WERI-Rb-1 (cell line): ENCODE measurements at regions not wholly inside any gene's neighbourhood (a gene's known extent, or its start where the extent isn't known, plus 50 kb on each side); places are given as distances from the start of the nearest gene placed in this dataset.

Experiments
- DNase-seq: peaks from one replicate; pipeline ENCODE4 v3.0.0-alpha.2; 2020
- H3K27ac ChIP-seq: fragments of 250-450 bp; sonication (Bioruptor Pico); 2 replicates; pipeline ENCODE4 v1.5.1; 2020; ENCODE audit warnings: mild to moderate bottlenecking, moderate library complexity
- H3K27me3 ChIP-seq: fragments of 250-450 bp; sonication (Bioruptor Pico); 2 replicates; pipeline ENCODE4 v1.5.1; 2021; ENCODE audit warnings: mild to moderate bottlenecking, low read depth, moderate library complexity; ENCODE audit not compliant: insufficient read depth, severe bottlenecking
- H3K36me3 ChIP-seq: fragments of 250-450 bp; sonication (Bioruptor Pico); 2 replicates; pipeline ENCODE4 v1.5.1; 2020; ENCODE audit warnings: mild to moderate bottlenecking, moderate library complexity
- H3K4me3 ChIP-seq: 2 replicates; pipeline ENCODE4 v1.5.1; 2011; ENCODE audit warnings: low read depth, mild to moderate bottlenecking, control low read depth, low read length
- H3K9me3 ChIP-seq: fragments of 250-450 bp; sonication (Bioruptor Pico); 2 replicates; pipeline ENCODE4 v1.5.1; 2021; ENCODE audit warnings: mild to moderate bottlenecking, moderate library complexity; ENCODE audit not compliant: severe bottlenecking
- TF ChIP-seq, protein P1 (sequence below): IDR thresholded peaks from 2 replicates; pipeline ENCODE4 v1.5.1; 2011; ENCODE audit warnings: low read depth, mild to moderate bottlenecking, control low read depth, inconsistent platforms, low read length

DNA sequence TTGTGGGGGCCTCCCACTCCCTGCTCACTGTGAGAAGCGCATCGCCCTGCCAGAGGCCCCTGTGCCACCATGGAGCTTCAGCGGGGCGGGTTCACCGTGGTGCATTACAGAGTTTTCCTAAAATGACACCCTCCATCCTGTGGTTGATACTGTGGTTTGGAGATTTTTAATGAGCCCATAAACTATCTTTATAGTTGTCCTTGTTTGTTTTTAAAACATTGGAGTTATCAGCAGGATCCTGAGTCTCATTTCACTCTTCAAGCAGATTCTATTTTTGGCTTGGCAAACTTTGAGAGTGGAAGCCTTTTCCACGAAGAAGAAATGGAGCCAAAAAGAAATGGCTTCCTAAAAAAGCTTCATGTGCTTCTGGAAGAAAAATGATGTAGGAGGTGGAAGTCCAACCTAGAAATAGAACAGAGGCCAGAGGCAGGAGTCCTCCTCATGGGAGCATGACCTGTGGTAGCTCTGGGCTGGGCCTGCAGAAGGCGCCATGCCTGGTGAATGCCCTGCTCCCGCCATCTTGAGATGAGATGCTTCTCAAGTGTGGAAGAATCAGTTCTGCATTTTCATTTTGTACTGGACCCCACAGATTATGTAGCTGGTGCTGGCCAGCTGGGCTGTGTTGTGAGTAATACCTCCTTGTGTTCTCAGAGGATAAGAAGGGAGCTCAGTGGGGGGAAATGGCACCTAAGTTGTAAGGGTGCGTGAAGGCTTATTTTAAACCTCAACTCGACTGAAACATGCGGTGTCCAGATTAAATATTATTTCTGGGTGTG, 79.0 kb upstream of the RAI14 start:
- no peak overlapping the region for H3K27ac ChIP-seq
- DNase-seq = no peak
- TF ChIP-seq, protein P1, sequence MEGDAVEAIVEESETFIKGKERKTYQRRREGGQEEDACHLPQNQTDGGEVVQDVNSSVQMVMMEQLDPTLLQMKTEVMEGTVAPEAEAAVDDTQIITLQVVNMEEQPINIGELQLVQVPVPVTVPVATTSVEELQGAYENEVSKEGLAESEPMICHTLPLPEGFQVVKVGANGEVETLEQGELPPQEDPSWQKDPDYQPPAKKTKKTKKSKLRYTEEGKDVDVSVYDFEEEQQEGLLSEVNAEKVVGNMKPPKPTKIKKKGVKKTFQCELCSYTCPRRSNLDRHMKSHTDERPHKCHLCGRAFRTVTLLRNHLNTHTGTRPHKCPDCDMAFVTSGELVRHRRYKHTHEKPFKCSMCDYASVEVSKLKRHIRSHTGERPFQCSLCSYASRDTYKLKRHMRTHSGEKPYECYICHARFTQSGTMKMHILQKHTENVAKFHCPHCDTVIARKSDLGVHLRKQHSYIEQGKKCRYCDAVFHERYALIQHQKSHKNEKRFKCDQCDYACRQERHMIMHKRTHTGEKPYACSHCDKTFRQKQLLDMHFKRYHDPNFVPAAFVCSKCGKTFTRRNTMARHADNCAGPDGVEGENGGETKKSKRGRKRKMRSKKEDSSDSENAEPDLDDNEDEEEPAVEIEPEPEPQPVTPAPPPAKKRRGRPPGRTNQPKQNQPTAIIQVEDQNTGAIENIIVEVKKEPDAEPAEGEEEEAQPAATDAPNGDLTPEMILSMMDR = 0 out of 2 replicates have a peak, but pooled peaks have one; percentile 4
- H3K9me3 ChIP-seq = peaks cover 13% of the 10 kb centered on the region
- H3K27me3 ChIP-seq = no peaks in the 10 kb centered on the region
- H3K36me3 ChIP-seq = no peaks in the 10 kb centered on the region
- H3K4me3 ChIP-seq = no peak overlapping the region

DNA sequence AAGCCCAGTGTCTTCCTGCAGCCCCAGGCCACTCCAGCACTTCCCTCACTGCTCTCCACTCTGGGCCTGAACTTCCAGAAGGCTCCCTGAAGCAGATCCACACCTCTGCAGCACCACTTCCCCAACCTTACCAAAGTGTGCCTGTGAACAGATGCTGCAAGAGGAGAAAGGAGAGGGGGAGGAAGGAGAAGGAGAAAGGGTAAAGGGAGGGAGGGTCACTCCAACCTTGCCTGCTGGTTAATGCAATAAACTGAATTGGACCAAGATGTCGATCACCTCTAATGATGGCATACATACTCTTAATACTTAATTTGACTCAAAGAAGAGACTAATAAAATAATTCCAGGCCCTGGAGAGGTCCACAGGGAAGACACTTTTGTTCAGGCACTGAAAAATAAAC, 77.2 kb upstream of the RAI14 start:
- Histone ChIP-seq H3K27me3 (no peaks in the 10 kb centered on the region), H3K4me3 (no peak overlapping the region), H3K27ac (no peak overlapping the region), H3K36me3 (no peaks in the 10 kb centered on the region), H3K9me3 (peaks cover 13% of the 10 kb centered on the region)
- no peak for DNase-seq
- TF ChIP-seq, protein P1 = no peak

DNA sequence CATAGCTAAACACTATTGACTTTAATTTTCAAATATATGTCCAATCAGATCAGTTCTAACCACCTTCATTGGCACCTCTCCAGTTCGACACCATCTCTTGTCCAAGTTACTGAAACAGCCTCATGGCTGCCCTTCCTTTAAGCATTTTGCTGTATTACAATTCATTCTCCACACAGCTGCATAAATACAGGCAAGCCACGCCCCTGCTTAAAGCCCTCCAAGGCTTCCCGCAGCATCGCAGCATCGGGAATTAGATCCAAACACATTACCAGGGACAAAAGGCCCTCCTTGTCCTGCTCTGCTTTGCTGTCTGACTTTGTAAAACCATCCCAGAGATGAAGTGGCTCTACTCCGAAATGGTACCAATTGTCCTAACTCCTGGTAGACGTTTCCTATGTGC, 75.1 kb upstream of the RAI14 start:
- Histone ChIP-seq H3K27me3 (no peaks in the 10 kb centered on the region), H3K27ac (no peak overlapping the region), H3K9me3 (peaks cover 13% of the 10 kb centered on the region), H3K36me3 (no peaks in the 10 kb centered on the region), H3K4me3 (no peak overlapping the region)
- TF ChIP-seq, protein P1 = no peak
- DNase-seq = no peak

DNA sequence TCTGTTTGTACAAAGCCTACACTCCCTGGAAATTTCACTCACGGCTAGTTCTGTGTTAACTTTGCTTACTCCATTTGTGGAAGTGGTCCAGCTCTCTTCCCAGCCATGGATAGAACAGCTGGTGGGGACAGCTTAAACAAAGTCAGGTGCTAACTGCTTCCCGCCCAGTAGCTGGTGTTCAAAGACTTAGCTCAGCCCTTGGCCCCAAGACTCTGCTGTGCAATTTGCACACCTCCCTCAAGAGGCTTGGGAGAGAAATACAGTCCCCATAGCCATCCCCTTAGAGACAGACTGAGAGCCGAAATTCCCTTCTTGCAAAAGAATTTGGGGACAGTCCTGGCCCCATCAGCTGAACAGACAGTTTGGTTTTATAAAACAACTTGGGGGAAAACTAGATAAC, 73.8 kb upstream of the RAI14 start:
- H3K36me3 ChIP-seq = no peaks in the 10 kb centered on the region
- TF ChIP-seq, protein P1 = peak; percentile 41; the same call in 1 of the 2 replicates
- DNase-seq = peak; percentile 66

DNA sequence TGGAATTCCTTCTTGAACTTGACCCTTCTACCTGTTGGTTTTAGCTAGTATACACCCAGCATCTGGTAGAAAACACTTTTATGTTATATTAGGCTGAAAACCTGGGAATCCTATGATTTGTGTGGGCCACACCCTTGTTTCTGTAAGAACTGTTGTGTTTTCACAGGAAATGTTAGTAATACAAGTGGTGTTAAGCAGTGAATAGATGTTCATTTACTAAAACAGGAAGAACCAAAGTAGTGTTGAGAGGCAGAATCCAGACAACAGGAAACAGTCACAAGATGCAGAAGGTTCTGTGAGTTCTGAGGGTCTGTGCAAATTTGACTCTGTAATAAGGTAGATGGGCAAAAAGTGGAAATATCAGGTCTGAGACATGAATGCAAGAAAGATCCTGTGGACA, 73.0 kb upstream of the RAI14 start:
- Histone ChIP-seq H3K27me3 (no peaks in the 10 kb centered on the region), H3K36me3 (no peaks in the 10 kb centered on the region), H3K9me3 (peaks cover 13% of the 10 kb centered on the region), H3K27ac (no peak overlapping the region), H3K4me3 (no peak overlapping the region)
- DNase-seq = no peak
- TF ChIP-seq, protein P1 = no peak

More for the DNA sequence above, 73.8 kb upstream of the RAI14 start:
- no peaks in the 10 kb centered on the region for H3K27me3 ChIP-seq
- peaks cover 13% of the 10 kb centered on the region for H3K9me3 ChIP-seq
- H3K27ac ChIP-seq = no peak overlapping the region
- H3K4me3 ChIP-seq = no peak overlapping the region

DNA sequence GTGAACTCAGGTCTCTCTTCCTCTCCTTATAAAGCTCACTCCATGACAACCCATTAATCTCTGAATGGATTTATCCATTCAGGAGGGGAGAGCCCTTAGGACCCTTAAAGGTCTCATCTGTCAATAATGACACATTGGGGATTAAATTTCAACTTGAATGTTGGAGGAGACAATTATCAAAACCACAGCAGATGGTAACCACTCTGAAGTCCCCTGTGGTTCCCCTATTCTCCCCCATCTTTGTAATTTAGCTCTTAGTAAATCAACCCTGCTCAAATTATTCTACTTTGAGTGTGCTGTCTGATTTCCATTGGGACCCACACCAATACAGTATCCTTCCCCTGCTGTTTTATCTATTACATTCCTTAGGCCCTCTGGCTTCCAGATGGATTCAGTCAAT, 72.0 kb upstream of the RAI14 start:
- Histone ChIP-seq H3K27me3 (no peaks in the 10 kb centered on the region), H3K9me3 (peaks cover 5% of the 10 kb centered on the region), H3K4me3 (no peak overlapping the region), H3K27ac (no peak overlapping the region), H3K36me3 (no peaks in the 10 kb centered on the region)
- TF ChIP-seq, protein P1 = no peak
- no peak for DNase-seq
